ENCODE measurements at regions not wholly inside any gene's neighbourhood (a gene's known extent, or its start where the extent isn't known, plus 50 kb on each side); places are given as distances from the start of the nearest gene placed in this dataset.
A peak's percentile ranks its signal among the peaks of the same experiment; 100 is the strongest.

- Histone ChIP-seq H3K4me1 (ENCODE audit: control insufficient read depth in 3 of 3, insufficient read depth in 3 of 3, low read length in 3 of 3) (no peaks in the 10 kb centered on the region), H3K27me3 (ENCODE audit: control insufficient read depth in 3 of 3, insufficient read depth in 3 of 3, low read length in 3 of 3) (no peaks in the 10 kb centered on the region), H3K9me3 (ENCODE audit: control insufficient read depth in 3 of 3, low read length in 3 of 3) (peaks cover 0 to 3% (median 3%) of the 10 kb centered on the region in 3 donors), H3K27ac (ENCODE audit: low read depth, low read length) (no peak overlapping the region), H3K4me3 (ENCODE audit: low read length in 3 of 3) (peak overlapping the region in 1 of 3 donors; percentile 13), H3K36me3 (ENCODE audit: control insufficient read depth in 3 of 3, insufficient read depth in 3 of 3, low read length in 3 of 3) (no peaks in the 10 kb centered on the region), H3K9ac (ENCODE audit: low read depth in 1 of 3, low read length in 3 of 3) (no peak overlapping the region)
These were observed 56.3 kb upstream of the LDAH start for GRCh38 chr2:20879221-20879620.

GRCh38 chr2:20877960-20878359 is 55.1 kb upstream of the LDAH start:
- Histone ChIP-seq H3K9me3 (ENCODE audit: control insufficient read depth in 3 of 3, low read length in 3 of 3) (peaks cover 0 to 3% (median 3%) of the 10 kb centered on the region in 3 donors), H3K27me3 (ENCODE audit: control insufficient read depth in 3 of 3, insufficient read depth in 3 of 3, low read length in 3 of 3) (no peaks in the 10 kb centered on the region), H3K27ac (ENCODE audit: low read depth, low read length) (no peak overlapping the region), H3K4me1 (ENCODE audit: control insufficient read depth in 3 of 3, insufficient read depth in 3 of 3, low read length in 3 of 3) (no peaks in the 10 kb centered on the region), H3K36me3 (ENCODE audit: control insufficient read depth in 3 of 3, insufficient read depth in 3 of 3, low read length in 3 of 3) (no peaks in the 10 kb centered on the region), H3K9ac (ENCODE audit: low read depth in 1 of 3, low read length in 3 of 3) (no peak overlapping the region), H3K4me3 (ENCODE audit: low read length in 3 of 3) (no peak overlapping the region)

All from skeletal muscle tissue (tissue), 3 donors.